Activated naive CD4-positive, alpha-beta T cell treated with anti-CD3 and anti-CD28 coated beads, Interleukin-2, amount 50 U/mL, for 16 hours (primary cell): ENCODE measurements at regions not wholly inside any gene's neighbourhood (a gene's known extent, or its start where the extent isn't known, plus 50 kb on each side); places are given as distances from the start of the nearest gene placed in this dataset.

Experiments used
- DNase-seq: peaks from one replicate; pipeline ENCODE4 v3.0.0-alpha.2; 2020

GRCh38 chr10:31709028-31709427 lies 219.6 kb downstream of the ARHGAP12 start:
- no peak for DNase-seq

GRCh38 chr10:31708474-31708873 lies 220.2 kb downstream of the ARHGAP12 start:
- DNase-seq, result no peak

GRCh38 chr10:31708046-31708445 lies 220.6 kb downstream of the ARHGAP12 start:
- DNase-seq, result no peak

- DNase-seq, result peak; percentile 48
These were observed 221.3 kb downstream of the ARHGAP12 start for GRCh38 chr10:31707093-31708039.

GRCh38 chr10:31706464-31707092 lies 222.1 kb downstream of the ARHGAP12 start:
- DNase-seq, result no peak

GRCh38 chr10:31705136-31705535 lies 223.5 kb downstream of the ARHGAP12 start:
- no peak for DNase-seq

- DNase-seq, result no peak
These were observed 224.4 kb downstream of the ARHGAP12 start for GRCh38 chr10:31704195-31704594.

GRCh38 chr10:31702954-31703353 lies 225.7 kb downstream of the ARHGAP12 start:
- DNase-seq, result no peak

- DNase-seq, result no peak
These were observed 226.6 kb downstream of the ARHGAP12 start for GRCh38 chr10:31702005-31702404.

- no peak for DNase-seq
These were observed 227.1 kb downstream of the ARHGAP12 start for GRCh38 chr10:31701546-31701945.

GRCh38 chr10:31700181-31700611 lies 228.4 kb downstream of the ARHGAP12 start:
- DNase-seq, result no peak

- no peak for DNase-seq
These were observed 230.3 kb downstream of the ARHGAP12 start for GRCh38 chr10:31698181-31698830.

GRCh38 chr10:31697271-31698180 lies 231.1 kb downstream of the ARHGAP12 start:
- no peak for DNase-seq

- DNase-seq, result no peak
These were observed 233.4 kb downstream of the ARHGAP12 start for GRCh38 chr10:31694929-31695837.

GRCh38 chr10:31694126-31694685 lies 234.4 kb downstream of the ARHGAP12 start:
- DNase-seq, result no peak

- DNase-seq, result no peak
These were observed 235.1 kb downstream of the ARHGAP12 start for GRCh38 chr10:31693491-31693890.

GRCh38 chr10:31689233-31689632 lies 239.4 kb downstream of the ARHGAP12 start:
- no peak for DNase-seq

- DNase-seq, result no peak
These were observed 240.8 kb downstream of the ARHGAP12 start for GRCh38 chr10:31687663-31688482.

- no peak for DNase-seq
These were observed 242.0 kb downstream of the ARHGAP12 start for GRCh38 chr10:31686599-31686998.

GRCh38 chr10:31683682-31684081 lies 244.9 kb downstream of the ARHGAP12 start:
- no peak for DNase-seq
